Activated CD8-positive, alpha-beta memory T cell treated with anti-CD3 and anti-CD28 coated beads for 36 hours (primary cell): ENCODE measurements at regions not wholly inside any gene's neighbourhood (a gene's known extent, or its start where the extent isn't known, plus 50 kb on each side); places are given as distances from the start of the nearest gene placed in this dataset.

Source experiments
- CTCF ChIA-PET: fragments of 350-600 bp; sonication (Branson Sonifier 250); formaldehyde crosslinking; loops from one replicate; lab custom pipeline; 2021; ENCODE audit warnings: antibody characterized with exemption; lab: Charles Lee
- POLR2A ChIA-PET: fragments of 350-600 bp; sonication (Branson Sonifier 250); formaldehyde crosslinking; loops from one replicate; lab custom pipeline; 2021; ENCODE audit warnings: antibody characterized with exemption; lab: Charles Lee

- POLR2A ChIA-PET = no interaction called here
- CTCF ChIA-PET = interaction anchor here (0.8 kb wide), 1 partner anchor 16 kb away, joined by 3 read pairs; no protein-coding TSS in a partner anchor
Measured at GRCh38 chr4:26139310-26139924, 181.4 kb upstream of the RBPJ start.

GRCh38 chr4:26140150-26140898 is 180.5 kb upstream of the RBPJ start:
- CTCF ChIA-PET = interaction anchor here (0.8 kb wide), 1 partner anchor 15 kb away, joined by 3 read pairs; no protein-coding TSS in a partner anchor

GRCh38 chr4:26141051-26141721 is 179.6 kb upstream of the RBPJ start:
- POLR2A ChIA-PET = interaction anchor here (0.6 kb wide), 1 partner anchor 17 kb away, joined by 4 read pairs; no protein-coding TSS in a partner anchor
- CTCF ChIA-PET = interaction anchor here (1.5 kb wide), 1 partner anchor 17 kb away, joined by 3 read pairs; no protein-coding TSS in a partner anchor

More at GRCh38 chr4:26140150-26140898, 180.5 kb upstream of the RBPJ start:
- POLR2A ChIA-PET = no interaction called here

DNA sequence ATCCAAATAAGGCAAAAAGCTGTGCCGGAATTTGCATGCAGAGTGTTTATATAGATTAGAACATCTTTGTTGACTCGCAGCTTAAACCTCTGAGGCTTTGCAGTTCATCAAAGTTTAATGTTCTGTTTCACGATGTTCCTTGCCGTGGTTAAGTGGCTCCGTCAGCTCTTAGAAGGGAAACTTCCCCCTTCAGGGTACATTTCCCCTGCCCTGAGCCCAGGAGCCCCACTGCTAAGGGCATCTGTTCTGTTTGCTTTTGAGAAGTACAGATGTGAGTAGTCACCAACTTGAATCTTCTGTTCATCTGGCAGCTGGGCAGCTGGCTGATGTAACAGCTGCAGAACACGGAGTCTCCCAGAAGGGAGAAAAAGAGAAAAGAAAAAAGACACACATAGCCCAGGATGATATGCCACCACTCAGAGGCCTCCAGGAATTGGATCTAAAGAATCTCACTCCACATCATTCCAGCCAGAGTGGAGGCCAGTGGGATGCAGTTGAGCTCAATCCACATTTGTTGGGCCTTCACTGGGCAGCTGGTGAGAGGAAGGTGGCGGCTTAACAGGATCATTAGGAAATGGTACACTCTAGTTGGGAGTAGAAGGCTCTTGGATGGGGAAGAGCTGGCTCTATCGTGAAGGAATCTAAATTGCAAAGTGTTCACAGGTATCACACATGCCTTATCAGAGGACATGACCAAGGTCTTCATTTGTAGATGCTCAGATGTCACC is 178.7 kb upstream of the RBPJ start:
- ChIA-PET CTCF (interaction anchor here (1.5 kb wide), 1 partner anchor 17 kb away, joined by 3 read pairs; no protein-coding TSS in a partner anchor), POLR2A (interaction anchor here (0.6 kb wide), 1 partner anchor 16 kb away, joined by 4 read pairs; no protein-coding TSS in a partner anchor)

DNA sequence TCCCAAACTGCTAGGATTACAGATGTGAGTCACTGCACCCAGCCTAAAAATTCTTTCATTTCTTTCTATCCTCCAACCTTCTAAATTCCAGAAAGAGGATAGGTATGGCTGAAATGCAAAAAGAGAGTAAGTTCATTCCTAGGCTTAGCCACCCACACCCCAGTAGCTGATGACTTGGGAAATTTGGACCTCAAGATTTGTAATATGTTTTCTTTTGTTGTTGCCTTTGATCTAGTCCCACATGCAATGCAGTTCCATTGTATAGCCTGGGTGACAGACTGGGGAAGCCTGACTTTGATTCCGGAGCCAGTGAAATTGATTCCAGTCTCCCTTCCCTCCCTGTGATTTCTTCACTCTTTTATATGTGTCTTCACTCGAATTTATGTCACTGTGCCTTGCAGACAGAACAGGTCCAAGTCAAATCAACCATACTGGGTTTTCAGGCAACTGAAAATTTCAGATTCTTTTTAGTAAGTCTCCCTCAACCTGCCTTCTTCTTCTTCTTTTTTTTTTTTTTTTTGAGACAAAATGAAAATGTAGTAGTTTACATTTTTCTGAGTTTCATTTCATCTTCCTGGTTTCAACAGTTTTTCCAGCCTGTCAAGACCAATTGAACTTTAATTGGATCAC is 176.2 kb upstream of the RBPJ start:
- POLR2A ChIA-PET = no interaction called here
- CTCF ChIA-PET = interaction anchor here (0.7 to 1.0 kb wide), 3 partner anchors 9 to 87 kb away, joined by 3 read pairs; no protein-coding TSS in a partner anchor

GRCh38 chr4:26145212-26145611 is 175.6 kb upstream of the RBPJ start:
- ChIA-PET CTCF (interaction anchor here (0.7 to 1.0 kb wide), 3 partner anchors 8 to 87 kb away, joined by 3 read pairs; no protein-coding TSS in a partner anchor), POLR2A (no interaction called here)

- POLR2A ChIA-PET = no interaction called here
- CTCF ChIA-PET = no interaction called here
Measured at GRCh38 chr4:26148927-26149326, 171.9 kb upstream of the RBPJ start.

- CTCF ChIA-PET = no interaction called here
- POLR2A ChIA-PET = no interaction called here
Measured at GRCh38 chr4:26150948-26151347, 169.9 kb upstream of the RBPJ start.

DNA sequence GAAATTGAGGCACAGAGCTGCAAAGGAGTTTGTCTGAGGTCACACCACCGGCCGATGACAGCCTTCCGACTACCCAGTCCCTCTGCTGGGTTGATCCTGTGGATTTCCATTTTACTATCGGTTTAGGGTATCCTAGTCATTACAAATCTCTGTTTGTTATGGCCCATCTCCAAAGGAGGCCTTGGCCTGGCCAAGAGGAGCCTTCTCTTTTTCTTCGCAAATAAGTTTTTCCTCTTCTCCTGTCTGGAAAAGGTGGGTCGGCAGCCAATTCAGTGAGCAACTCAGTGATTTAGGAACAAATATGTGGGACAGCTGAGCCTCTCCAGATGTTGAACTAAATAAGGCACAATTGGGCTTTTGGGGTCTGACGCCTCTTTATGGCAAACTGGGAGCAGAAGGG is 169.2 kb upstream of the RBPJ start:
- ChIA-PET POLR2A (no interaction called here), CTCF (no interaction called here)

DNA sequence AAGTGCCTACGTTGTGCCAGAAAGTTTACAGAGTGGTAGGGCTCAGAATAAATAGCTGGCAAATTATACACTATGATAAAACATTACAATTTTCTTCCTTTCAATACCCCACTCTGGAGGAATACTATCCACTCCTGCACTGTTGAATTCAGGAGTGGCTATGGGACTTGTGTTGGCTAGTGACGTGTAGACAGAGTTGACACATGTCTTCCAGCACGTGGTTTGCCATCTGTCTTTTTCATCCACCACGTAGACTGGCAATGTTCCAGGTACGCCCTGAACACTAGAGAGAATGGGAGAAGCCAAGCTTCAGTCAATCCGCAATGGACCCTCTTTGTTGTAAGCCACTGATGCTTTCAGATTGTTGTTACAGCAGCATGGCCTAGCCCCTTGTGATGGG is 168.8 kb upstream of the RBPJ start:
- ChIA-PET POLR2A (no interaction called here), CTCF (no interaction called here)

DNA sequence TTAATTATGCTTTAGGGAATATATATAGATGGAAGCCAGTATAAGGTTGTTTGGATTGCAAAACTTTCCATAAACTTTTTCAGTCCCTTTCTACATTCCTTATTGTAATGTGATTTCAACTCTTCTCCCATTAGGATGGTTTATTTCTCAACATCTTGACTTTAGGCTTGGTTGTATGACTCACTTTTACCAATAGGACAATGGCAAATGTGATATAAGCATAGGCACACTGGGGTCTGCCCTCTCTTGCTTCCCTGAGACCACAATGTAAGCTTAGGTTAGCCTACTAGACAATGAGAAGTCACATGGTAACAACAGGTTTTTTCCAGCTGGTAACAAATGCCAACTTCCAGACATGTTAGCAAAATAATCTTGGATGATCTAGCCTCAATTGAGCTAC is 163.3 kb upstream of the RBPJ start:
- ChIA-PET POLR2A (no interaction called here), CTCF (no interaction called here)

- ChIA-PET POLR2A (no interaction called here), CTCF (no interaction called here)
Measured at GRCh38 chr4:26160591-26160990, 160.2 kb upstream of the RBPJ start.

- ChIA-PET CTCF (interaction anchor here (0.8 to 1.1 kb wide), 3 partner anchors 85 to 165 kb away, joined by 3 read pairs; no protein-coding TSS in a partner anchor), POLR2A (no interaction called here)
Measured at GRCh38 chr4:26161030-26161824, 159.6 kb upstream of the RBPJ start.

DNA sequence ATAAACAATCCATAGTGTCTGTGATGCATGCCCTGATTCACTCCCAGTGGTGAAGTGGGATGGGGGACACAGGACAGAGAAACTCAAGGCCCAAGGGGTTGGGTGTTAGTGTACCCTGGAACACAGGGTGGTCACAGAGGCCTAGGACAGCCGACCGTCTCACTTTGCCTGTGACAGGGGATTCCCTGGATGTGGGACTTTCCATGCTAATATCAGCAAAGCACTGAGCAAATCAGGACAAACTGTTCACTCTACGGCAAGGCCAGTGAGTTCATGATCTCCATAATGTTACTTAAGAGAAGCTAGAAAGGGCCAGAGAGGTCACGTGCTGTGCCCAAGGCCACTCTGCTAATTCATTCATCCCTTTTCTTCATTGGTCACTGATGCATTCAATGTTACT is 158.7 kb upstream of the RBPJ start:
- POLR2A ChIA-PET = interaction anchor here (0.5 kb wide), 1 partner anchor 114 kb away, joined by 5 read pairs; no protein-coding TSS in a partner anchor

GRCh38 chr4:26163425-26164362 is 157.1 kb upstream of the RBPJ start:
- CTCF ChIA-PET = no interaction called here
- POLR2A ChIA-PET = no interaction called here

More for the DNA sequence above, 158.7 kb upstream of the RBPJ start:
- CTCF ChIA-PET = interaction anchor here (1.1 kb wide), 2 partner anchors 86 to 164 kb away, joined by 3 read pairs; no protein-coding TSS in a partner anchor

DNA sequence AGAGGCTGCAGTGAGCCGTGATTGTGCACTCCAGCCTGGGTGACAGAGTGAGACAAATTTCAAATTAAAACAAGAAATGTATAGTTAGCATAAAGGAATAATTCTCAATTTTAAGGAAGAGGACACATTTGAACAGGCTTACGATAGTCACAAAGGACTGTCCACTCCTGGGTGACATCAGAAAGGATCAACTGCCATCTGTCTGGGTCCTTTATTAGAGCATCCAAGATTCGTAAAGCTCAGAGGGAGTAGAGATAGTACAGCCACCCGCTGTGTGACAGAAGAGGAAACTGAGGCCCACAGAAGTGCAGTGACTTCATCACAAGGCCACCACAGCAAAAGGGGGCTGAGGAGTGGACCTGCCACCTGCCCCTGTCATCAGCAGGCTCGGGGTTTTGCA is 149.3 kb upstream of the RBPJ start:
- POLR2A ChIA-PET = no interaction called here
- CTCF ChIA-PET = no interaction called here

- ChIA-PET CTCF (no interaction called here), POLR2A (no interaction called here)
Measured at GRCh38 chr4:26171941-26172340, 148.9 kb upstream of the RBPJ start.
